Neuron (in vitro differentiated cells): ENCODE measurements at regions not wholly inside any gene's neighbourhood (a gene's known extent, or its start where the extent isn't known, plus 50 kb on each side); places are given as distances from the start of the nearest gene placed in this dataset.

Experiments
- H2AFZ ChIP-seq: one replicate; pipeline ENCODE4 v1.6.1; 2013; ENCODE audit warnings: low read depth, mild to moderate bottlenecking, inconsistent platforms, low read length, moderate library complexity
- H3K27me3 ChIP-seq: one replicate; pipeline ENCODE4 v1.6.1; 2013; ENCODE audit warnings: low read length; ENCODE audit not compliant: insufficient read depth
- H3K36me3 ChIP-seq: one replicate; pipeline ENCODE4 v1.6.1; 2013; ENCODE audit warnings: low read length; ENCODE audit not compliant: insufficient read depth
- H3K4me1 ChIP-seq: one replicate; pipeline ENCODE4 v1.6.1; 2013; ENCODE audit warnings: low read length; ENCODE audit not compliant: insufficient read depth
- H3K4me3 ChIP-seq: 2 replicates; pipeline ENCODE4 v1.5.1; 2013; ENCODE audit warnings: mild to moderate bottlenecking, low read length, moderate library complexity
- H3K9me3 ChIP-seq: one replicate; pipeline ENCODE4 v1.6.1; 2013; ENCODE audit warnings: low read length

- Histone ChIP-seq H3K4me1 (no peaks in the 10 kb centered on the region), H2AFZ (no peak overlapping the region), H3K27me3 (no peaks in the 10 kb centered on the region), H3K9me3 (no peaks in the 10 kb centered on the region), H3K4me3 (no peak overlapping the region), H3K36me3 (no peaks in the 10 kb centered on the region)
Observed at GRCh38 chr15:39193611-39194010, 387.3 kb upstream of the THBS1 start.

- Histone ChIP-seq H3K36me3 (no peaks in the 10 kb centered on the region), H3K4me3 (no peak overlapping the region)
Observed at GRCh38 chr15:39194106-39194830, 386.6 kb upstream of the THBS1 start.

GRCh38 chr15:39195961-39196486 lies 384.9 kb upstream of the THBS1 start:
- Histone ChIP-seq H2AFZ (no peak overlapping the region), H3K4me3 (no peak overlapping the region), H3K36me3 (no peaks in the 10 kb centered on the region), H3K27me3 (no peaks in the 10 kb centered on the region), H3K4me1 (peaks cover 5% of the 10 kb centered on the region), H3K9me3 (no peaks in the 10 kb centered on the region)

More at GRCh38 chr15:39194106-39194830, 386.6 kb upstream of the THBS1 start:
- Histone ChIP-seq H2AFZ (no peak overlapping the region), H3K27me3 (no peaks in the 10 kb centered on the region), H3K9me3 (no peaks in the 10 kb centered on the region), H3K4me1 (peaks cover 4% of the 10 kb centered on the region)

GRCh38 chr15:39198044-39199000 lies 382.6 kb upstream of the THBS1 start:
- H2AFZ ChIP-seq: no peak overlapping the region
- no peaks in the 10 kb centered on the region for H3K36me3 ChIP-seq
- peaks cover 5% of the 10 kb centered on the region for H3K4me1 ChIP-seq
- no peaks in the 10 kb centered on the region for H3K27me3 ChIP-seq
- H3K4me3 ChIP-seq: no peak overlapping the region
- no peaks in the 10 kb centered on the region for H3K9me3 ChIP-seq

GRCh38 chr15:39199076-39199475 lies 381.8 kb upstream of the THBS1 start:
- no peaks in the 10 kb centered on the region for H3K36me3 ChIP-seq
- peaks cover 5% of the 10 kb centered on the region for H3K4me1 ChIP-seq

GRCh38 chr15:39200586-39200985 lies 380.3 kb upstream of the THBS1 start:
- Histone ChIP-seq H3K4me3 (no peak overlapping the region), H3K36me3 (no peaks in the 10 kb centered on the region), H2AFZ (no peak overlapping the region), H3K27me3 (no peaks in the 10 kb centered on the region), H3K4me1 (peaks cover 5% of the 10 kb centered on the region), H3K9me3 (no peaks in the 10 kb centered on the region)

More at GRCh38 chr15:39199076-39199475, 381.8 kb upstream of the THBS1 start:
- Histone ChIP-seq H3K27me3 (no peaks in the 10 kb centered on the region), H2AFZ (no peak overlapping the region), H3K9me3 (no peaks in the 10 kb centered on the region), H3K4me3 (no peak overlapping the region)

- no peak overlapping the region for H2AFZ ChIP-seq
- peaks cover 5% of the 10 kb centered on the region for H3K4me1 ChIP-seq
- peaks cover 2% of the 10 kb centered on the region for H3K9me3 ChIP-seq
- H3K27me3 ChIP-seq: no peaks in the 10 kb centered on the region
- H3K36me3 ChIP-seq: no peaks in the 10 kb centered on the region
- H3K4me3 ChIP-seq: no peak overlapping the region
Observed at GRCh38 chr15:39202641-39203040, 378.2 kb upstream of the THBS1 start.

- no peak overlapping the region for H3K4me3 ChIP-seq
- H3K4me1 ChIP-seq: peaks cover 3% of the 10 kb centered on the region
- H2AFZ ChIP-seq: no peak overlapping the region
- H3K9me3 ChIP-seq: peaks cover 2% of the 10 kb centered on the region
- H3K27me3 ChIP-seq: no peaks in the 10 kb centered on the region
- no peaks in the 10 kb centered on the region for H3K36me3 ChIP-seq
Observed at GRCh38 chr15:39204031-39204430, 376.8 kb upstream of the THBS1 start.

- Histone ChIP-seq H2AFZ (no peak overlapping the region), H3K27me3 (no peaks in the 10 kb centered on the region), H3K4me3 (no peak overlapping the region), H3K36me3 (no peaks in the 10 kb centered on the region), H3K9me3 (peaks cover 2% of the 10 kb centered on the region), H3K4me1 (no peaks in the 10 kb centered on the region)
Observed at GRCh38 chr15:39205081-39205480, 375.8 kb upstream of the THBS1 start.

GRCh38 chr15:39205506-39206371 lies 375.1 kb upstream of the THBS1 start:
- Histone ChIP-seq H3K4me1 (no peaks in the 10 kb centered on the region), H3K36me3 (no peaks in the 10 kb centered on the region), H3K27me3 (no peaks in the 10 kb centered on the region), H2AFZ (no peak overlapping the region), H3K4me3 (no peak overlapping the region), H3K9me3 (peaks cover 2% of the 10 kb centered on the region)

- H2AFZ ChIP-seq: no peak overlapping the region
- no peaks in the 10 kb centered on the region for H3K36me3 ChIP-seq
- H3K9me3 ChIP-seq: peaks cover 4% of the 10 kb centered on the region
- H3K4me3 ChIP-seq: no peak overlapping the region
- H3K4me1 ChIP-seq: no peaks in the 10 kb centered on the region
- no peaks in the 10 kb centered on the region for H3K27me3 ChIP-seq
Observed at GRCh38 chr15:39207532-39208115, 373.3 kb upstream of the THBS1 start.

- Histone ChIP-seq H2AFZ (no peak overlapping the region), H3K4me1 (peaks cover 4% of the 10 kb centered on the region), H3K4me3 (no peak overlapping the region), H3K9me3 (peaks cover 4% of the 10 kb centered on the region), H3K27me3 (no peaks in the 10 kb centered on the region), H3K36me3 (no peaks in the 10 kb centered on the region)
Observed at GRCh38 chr15:39208187-39208586, 372.7 kb upstream of the THBS1 start.
